Testis (tissue), 2 donors: ENCODE measurements at regions not wholly inside any gene's neighbourhood (a gene's known extent, or its start where the extent isn't known, plus 50 kb on each side); places are given as distances from the start of the nearest gene placed in this dataset.

Source experiments
- CTCF ChIP-seq, 3 experiments: fragments of 450-650 bp in 2 of 3; fragments of 200-600 bp in 1 of 3; sonication (generic) in 1 of 3; IDR thresholded peaks; one replicate each; pipeline ENCODE4 v1.5.1; 2016 to 2019; ENCODE audit warnings: antibody characterized with exemption in 3 of 3, mild to moderate bottlenecking in 2 of 3, moderate library complexity in 1 of 3
- POLR2A ChIP-seq: fragments of 450-650 bp; IDR thresholded peaks from one replicate; pipeline ENCODE4 v1.6.1; 2017; ENCODE audit warnings: antibody characterized with exemption, mild to moderate bottlenecking, moderate library complexity

- TF ChIP-seq POLR2A (no peak), CTCF (IDR thresholded peaks at IDR 0.05) (no peak)
These were observed 119.1 kb upstream of the ZFHX3 start for GRCh38 chr16:73166947-73167550.
